ENCODE measurements at regions not wholly inside any gene's neighbourhood (a gene's known extent, or its start where the extent isn't known, plus 50 kb on each side); places are given as distances from the start of the nearest gene placed in this dataset.

- no peak for TF ChIP-seq CTCF (IDR thresholded peaks at IDR 0.05; ENCODE audit: low read length)
- no peak for TF ChIP-seq EZH2 (optimal IDR thresholded peaks at IDR 0.05; ENCODE audit: low read depth, low read length)
These were observed 153.5 kb upstream of the IL12A start for GRCh38 chr3:159835126-159835525.

Data from MM.1S (cell line).